ENCODE measurements at regions not wholly inside any gene's neighbourhood (a gene's known extent, or its start where the extent isn't known, plus 50 kb on each side); places are given as distances from the start of the nearest gene placed in this dataset.

- TF ChIP-seq CTCF (IDR thresholded peaks at IDR 0.05; ENCODE audit: extremely low read depth in 1 of 2, insufficient read depth in 1 of 2, low read depth in 1 of 2, low read length in 2 of 2): no peak
- no peak for TF ChIP-seq MYC (IDR thresholded peaks at IDR 0.05; ENCODE audit: low read depth, low read length)
- TF ChIP-seq POLR2A (IDR thresholded peaks at IDR 0.05; ENCODE audit: low read depth, low read length): no peak
Observed at GRCh38 chr4:117154251-117154650, 68.9 kb upstream of the TRAM1L1 start.
